ENCODE measurements at regions not wholly inside any gene's neighbourhood (a gene's known extent, or its start where the extent isn't known, plus 50 kb on each side); places are given as distances from the start of the nearest gene placed in this dataset.

DNA sequence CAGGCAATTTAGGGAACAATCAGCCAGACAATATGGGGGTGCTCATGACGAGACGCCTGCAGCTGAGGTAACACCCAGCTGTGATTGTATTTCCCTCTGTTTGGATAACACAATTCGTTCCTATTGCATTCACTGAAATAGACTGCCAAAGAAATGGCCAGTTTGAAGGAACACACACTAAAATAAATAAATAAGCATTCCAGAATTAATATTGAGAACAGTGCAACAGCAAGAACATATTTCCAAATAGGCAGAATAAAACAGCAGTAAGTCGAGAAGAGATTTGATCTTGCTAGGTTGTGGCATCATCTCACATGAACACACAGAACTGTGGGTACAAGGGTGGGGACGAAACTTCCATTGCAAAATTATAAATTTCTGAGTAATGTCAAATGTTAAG lies 133.5 kb upstream of the FAM47B start:
- no peak for TF ChIP-seq POLR2A (IDR thresholded peaks at IDR 0.05)
- TF ChIP-seq, protein P1, sequence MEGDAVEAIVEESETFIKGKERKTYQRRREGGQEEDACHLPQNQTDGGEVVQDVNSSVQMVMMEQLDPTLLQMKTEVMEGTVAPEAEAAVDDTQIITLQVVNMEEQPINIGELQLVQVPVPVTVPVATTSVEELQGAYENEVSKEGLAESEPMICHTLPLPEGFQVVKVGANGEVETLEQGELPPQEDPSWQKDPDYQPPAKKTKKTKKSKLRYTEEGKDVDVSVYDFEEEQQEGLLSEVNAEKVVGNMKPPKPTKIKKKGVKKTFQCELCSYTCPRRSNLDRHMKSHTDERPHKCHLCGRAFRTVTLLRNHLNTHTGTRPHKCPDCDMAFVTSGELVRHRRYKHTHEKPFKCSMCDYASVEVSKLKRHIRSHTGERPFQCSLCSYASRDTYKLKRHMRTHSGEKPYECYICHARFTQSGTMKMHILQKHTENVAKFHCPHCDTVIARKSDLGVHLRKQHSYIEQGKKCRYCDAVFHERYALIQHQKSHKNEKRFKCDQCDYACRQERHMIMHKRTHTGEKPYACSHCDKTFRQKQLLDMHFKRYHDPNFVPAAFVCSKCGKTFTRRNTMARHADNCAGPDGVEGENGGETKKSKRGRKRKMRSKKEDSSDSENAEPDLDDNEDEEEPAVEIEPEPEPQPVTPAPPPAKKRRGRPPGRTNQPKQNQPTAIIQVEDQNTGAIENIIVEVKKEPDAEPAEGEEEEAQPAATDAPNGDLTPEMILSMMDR (IDR thresholded peaks at IDR 0.05) = no peak
- TF ChIP-seq EP300 (IDR thresholded peaks at IDR 0.05) = no peak

Measured in tibial nerve (tissue), 4 donors.